NB4 (cell line): ENCODE measurements at regions not wholly inside any gene's neighbourhood (a gene's known extent, or its start where the extent isn't known, plus 50 kb on each side); places are given as distances from the start of the nearest gene placed in this dataset.

ENCODE experiments used
- DNase-seq: peaks from one replicate; pipeline ENCODE4 v3.0.0; 2010; ENCODE audit warnings: low read depth
- H3K4me3 ChIP-seq: one replicate; pipeline ENCODE4 v1.5.1; 2011; ENCODE audit warnings: mild to moderate bottlenecking, low read depth, low read length, moderate library complexity
- CTCF ChIP-seq: IDR thresholded peaks from one replicate; pipeline ENCODE4 v1.5.1; 2012; ENCODE audit warnings: low read depth, low read length
- MAX ChIP-seq: IDR thresholded peaks from 2 replicates; pipeline ENCODE4 v1.6.1; 2011; ENCODE audit warnings: low read depth, low read length
- MYC ChIP-seq: IDR thresholded peaks from 2 replicates; pipeline ENCODE4 v1.6.1; 2011; ENCODE audit warnings: low read depth, low read length
- POLR2A ChIP-seq: IDR thresholded peaks from 2 replicates; pipeline ENCODE4 v1.6.1; 2011; ENCODE audit warnings: mild to moderate bottlenecking; ENCODE audit not compliant: insufficient read length; ENCODE audit errors: extremely low read depth

DNA sequence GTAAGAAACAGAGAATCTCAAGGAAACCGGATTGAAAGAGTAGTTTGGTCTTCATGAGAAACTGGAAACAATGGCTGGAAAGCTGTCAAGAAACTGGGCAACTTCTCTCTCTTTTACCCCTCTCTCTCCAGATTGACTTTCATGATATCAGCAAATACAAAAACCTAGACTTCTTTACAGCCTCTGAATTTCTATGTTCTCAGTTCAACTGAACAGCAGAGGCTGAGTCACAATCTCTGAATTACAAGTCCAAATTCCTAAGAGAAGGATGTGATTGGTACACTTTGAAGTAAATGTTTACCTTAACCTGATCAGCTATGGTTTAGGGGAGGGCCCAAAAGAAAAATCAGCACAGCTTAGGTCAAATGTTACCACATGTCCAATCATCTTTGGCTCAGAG, 974.9 kb downstream of the RPA4 start:
- no peak overlapping the region for H3K4me3 ChIP-seq
- TF ChIP-seq MAX (no peak), MYC (no peak), POLR2A (no peak), CTCF (no peak)
- no peak for DNase-seq

DNA sequence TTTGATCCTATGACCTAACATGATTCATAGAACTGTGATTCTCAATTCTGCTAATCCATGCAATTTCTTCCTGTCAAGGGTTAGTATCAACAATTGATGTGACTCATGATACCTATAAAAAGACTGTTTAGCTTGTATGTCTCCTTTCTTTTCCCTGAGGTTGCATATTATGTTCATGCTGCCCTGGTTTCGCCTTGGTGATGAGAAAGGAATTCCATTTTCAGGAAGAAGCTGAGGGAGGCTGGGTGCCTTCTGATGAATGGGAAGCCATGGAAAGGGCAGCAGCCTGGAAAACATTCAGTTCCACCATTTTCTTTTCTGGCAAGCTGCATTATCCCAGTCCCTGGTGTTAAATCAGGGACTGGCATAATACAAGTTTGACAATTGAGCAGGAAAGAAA, 976.5 kb downstream of the RPA4 start:
- TF ChIP-seq MAX (no peak), CTCF (no peak), POLR2A (no peak), MYC (no peak)
- no peak overlapping the region for H3K4me3 ChIP-seq
- DNase-seq, result no peak

GRCh38 chrX:97863261-97863660, 979.6 kb downstream of the RPA4 start:
- H3K4me3 ChIP-seq, result no peak overlapping the region
- no peak for TF ChIP-seq POLR2A
- DNase-seq, result no peak

GRCh38 chrX:97867266-97867665, 983.6 kb downstream of the RPA4 start:
- no peak for DNase-seq
- no peak overlapping the region for H3K4me3 ChIP-seq
- no peak for TF ChIP-seq MAX
- TF ChIP-seq CTCF, result no peak
- no peak for TF ChIP-seq MYC
- no peak for TF ChIP-seq POLR2A

DNA sequence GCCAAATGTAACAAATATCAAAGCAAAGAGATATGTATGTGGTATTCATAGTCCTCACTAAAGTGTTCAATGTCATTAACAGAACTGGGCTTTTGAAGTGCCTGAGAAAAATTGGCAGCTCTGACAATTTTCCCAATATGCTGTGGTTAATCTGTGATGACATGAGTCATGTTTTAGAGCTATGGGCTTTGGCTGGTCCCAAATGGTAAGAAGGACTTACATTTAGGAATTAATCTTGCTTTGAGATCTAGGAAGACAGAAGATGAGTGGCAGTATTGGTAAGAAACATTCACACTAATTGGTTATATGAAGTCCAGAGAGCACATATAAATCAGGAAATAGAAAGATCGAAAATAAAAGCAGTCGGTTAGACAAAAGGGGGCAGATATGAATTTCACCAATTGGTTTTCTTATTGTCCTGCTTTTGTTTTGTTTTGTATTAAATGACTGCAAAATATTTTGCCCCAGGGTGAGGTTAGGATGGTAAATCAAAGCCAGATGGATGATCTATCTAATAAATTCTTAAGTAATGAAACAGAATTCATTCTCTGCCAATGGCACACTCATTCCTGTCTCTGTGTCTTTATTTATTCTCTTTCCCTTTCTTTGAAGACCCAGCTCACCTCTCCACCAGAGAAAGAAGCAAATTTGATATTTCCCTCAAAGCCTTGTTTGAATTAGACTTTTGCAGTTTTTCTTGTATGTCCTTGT, 993.1 kb downstream of the RPA4 start:
- peak; percentile 0 for DNase-seq
- TF ChIP-seq CTCF, result no peak
- no peak for TF ChIP-seq MAX
- TF ChIP-seq POLR2A, result no peak
- no peak for TF ChIP-seq MYC
- no peak overlapping the region for H3K4me3 ChIP-seq

DNA sequence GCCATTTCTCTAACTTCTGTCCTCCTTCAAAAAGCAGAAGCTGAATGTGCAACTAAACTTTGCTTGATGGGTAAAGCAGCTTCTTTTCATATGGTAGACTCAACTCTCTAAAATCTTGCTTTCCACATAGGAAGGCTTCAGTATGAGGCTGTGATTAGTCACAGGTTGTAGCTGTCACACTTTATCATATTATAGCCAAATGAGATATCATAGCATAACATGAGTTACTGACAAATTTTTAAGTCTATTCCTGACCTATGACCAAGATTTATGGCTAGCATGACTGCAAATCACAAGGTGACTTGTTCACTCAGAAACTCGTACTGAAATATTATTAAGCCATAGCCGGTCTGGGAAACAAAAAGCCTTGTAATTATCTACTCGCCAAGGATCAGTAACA, 998.6 kb downstream of the RPA4 start:
- DNase-seq, result no peak
- TF ChIP-seq MYC (no peak), POLR2A (no peak), CTCF (no peak), MAX (no peak)

More for the DNA sequence above, 998.6 kb downstream of the RPA4 start:
- no peak overlapping the region for H3K4me3 ChIP-seq
